IPS-18a (cell line): ENCODE measurements at regions not wholly inside any gene's neighbourhood (a gene's known extent, or its start where the extent isn't known, plus 50 kb on each side); places are given as distances from the start of the nearest gene placed in this dataset.

Source experiments
- H3K27ac ChIP-seq: one replicate; pipeline ENCODE4 v1.5.1; 2013; ENCODE audit warnings: low read length
- H3K27me3 ChIP-seq: one replicate; pipeline ENCODE4 v1.6.1; 2013; ENCODE audit warnings: mild to moderate bottlenecking, low read length; ENCODE audit not compliant: control insufficient read depth, insufficient read depth
- H3K36me3 ChIP-seq: one replicate; pipeline ENCODE4 v1.6.1; 2013; ENCODE audit warnings: low read depth, low read length; ENCODE audit not compliant: control insufficient read depth
- H3K4me1 ChIP-seq: one replicate; pipeline ENCODE4 v1.6.1; 2013; ENCODE audit warnings: low read depth, low read length; ENCODE audit not compliant: control insufficient read depth
- H3K4me3 ChIP-seq: one replicate; pipeline ENCODE4 v1.5.1; 2013; ENCODE audit warnings: low read length
- H3K9ac ChIP-seq: one replicate; pipeline ENCODE4 v1.6.1; 2013; ENCODE audit warnings: mild to moderate bottlenecking, low read length, moderate library complexity
- H3K9me3 ChIP-seq: one replicate; pipeline ENCODE4 v1.6.1; 2013; ENCODE audit warnings: low read depth, low read length; ENCODE audit not compliant: control insufficient read depth

DNA sequence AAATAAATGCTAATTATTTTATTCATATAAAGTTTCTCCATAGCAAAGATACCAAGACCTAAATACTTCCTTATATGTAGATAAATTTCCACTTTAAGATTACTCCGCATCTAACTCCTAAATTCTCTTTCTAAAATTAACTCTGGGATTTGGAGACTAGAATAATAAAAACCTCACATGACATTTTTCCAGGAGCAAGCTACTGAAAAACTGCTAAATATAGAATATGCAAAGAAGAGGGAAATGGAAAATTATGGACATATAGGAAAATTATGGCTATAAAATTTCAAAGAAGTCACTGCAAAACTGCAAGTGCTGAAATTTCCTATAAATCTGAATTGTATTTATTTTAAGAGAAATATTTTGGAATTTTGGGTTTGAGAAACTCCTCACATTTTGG is 186.2 kb downstream of the DUSP6 start:
- no peaks in the 10 kb centered on the region for H3K27me3 ChIP-seq
- peaks cover 3% of the 10 kb centered on the region for H3K4me1 ChIP-seq
- H3K36me3 ChIP-seq, result no peaks in the 10 kb centered on the region
- no peaks in the 10 kb centered on the region for H3K9me3 ChIP-seq
- no peak overlapping the region for H3K27ac ChIP-seq
- H3K4me3 ChIP-seq, result no peak overlapping the region
- H3K9ac ChIP-seq, result no peak overlapping the region

- no peak overlapping the region for H3K4me3 ChIP-seq
- no peaks in the 10 kb centered on the region for H3K36me3 ChIP-seq
- H3K9me3 ChIP-seq, result no peaks in the 10 kb centered on the region
- H3K27me3 ChIP-seq, result no peaks in the 10 kb centered on the region
- no peak overlapping the region for H3K9ac ChIP-seq
- H3K27ac ChIP-seq, result no peak overlapping the region
- peaks cover 3% of the 10 kb centered on the region for H3K4me1 ChIP-seq
Observed at GRCh38 chr12:89165703-89166102, 186.6 kb downstream of the DUSP6 start.

DNA sequence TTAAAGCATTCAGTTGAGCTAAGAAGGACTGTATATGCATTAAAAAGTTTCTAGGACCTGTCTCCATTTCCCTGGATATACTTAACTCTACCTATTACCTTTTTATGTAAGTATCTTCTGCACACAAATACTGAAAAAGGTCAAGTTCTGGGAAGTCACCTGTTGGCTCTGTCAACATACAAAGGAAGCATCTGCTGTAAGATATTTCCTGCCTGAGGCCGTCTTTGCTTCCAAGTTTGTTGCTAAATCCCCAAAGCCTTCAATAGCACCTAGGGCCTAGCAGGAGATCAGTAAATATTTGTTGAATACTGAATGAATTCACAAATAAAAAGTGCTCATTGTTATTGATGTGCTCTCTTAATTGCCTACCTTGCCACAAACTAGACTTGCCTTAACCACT is 188.4 kb downstream of the DUSP6 start:
- H3K4me3 ChIP-seq, result no peak overlapping the region
- H3K36me3 ChIP-seq, result no peaks in the 10 kb centered on the region
- H3K27ac ChIP-seq, result no peak overlapping the region
- H3K9me3 ChIP-seq, result no peaks in the 10 kb centered on the region
- peaks cover 3% of the 10 kb centered on the region for H3K4me1 ChIP-seq
- H3K9ac ChIP-seq, result no peak overlapping the region
- no peaks in the 10 kb centered on the region for H3K27me3 ChIP-seq

GRCh38 chr12:89162589-89163261 is 189.6 kb downstream of the DUSP6 start:
- Histone ChIP-seq H3K9ac (no peak overlapping the region), H3K4me3 (no peak overlapping the region), H3K4me1 (peaks cover 3% of the 10 kb centered on the region), H3K27ac (no peak overlapping the region), H3K36me3 (no peaks in the 10 kb centered on the region), H3K27me3 (no peaks in the 10 kb centered on the region), H3K9me3 (no peaks in the 10 kb centered on the region)

DNA sequence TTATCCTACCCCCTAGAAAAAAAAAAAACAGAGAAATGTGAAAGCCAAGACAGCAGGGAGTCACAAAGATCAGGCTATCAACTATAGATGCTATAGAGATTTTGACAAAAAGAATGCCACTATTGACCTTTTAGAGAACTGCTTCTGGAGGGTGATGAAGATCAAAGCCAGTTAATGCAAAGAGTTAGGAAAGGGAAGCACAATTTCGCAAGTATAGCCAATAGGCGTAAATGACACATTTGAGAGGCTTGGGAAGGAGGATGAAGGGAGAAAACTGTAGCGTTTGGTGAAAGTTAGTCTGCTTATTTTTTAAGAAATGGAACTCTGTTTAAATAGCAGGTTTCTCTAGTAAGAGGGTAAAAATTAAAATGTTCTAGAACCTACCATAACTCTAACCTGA is 190.7 kb downstream of the DUSP6 start:
- Histone ChIP-seq H3K9ac (no peak overlapping the region), H3K27ac (no peak overlapping the region), H3K4me1 (peaks cover 3% of the 10 kb centered on the region), H3K27me3 (no peaks in the 10 kb centered on the region), H3K36me3 (no peaks in the 10 kb centered on the region), H3K4me3 (no peak overlapping the region), H3K9me3 (no peaks in the 10 kb centered on the region)

DNA sequence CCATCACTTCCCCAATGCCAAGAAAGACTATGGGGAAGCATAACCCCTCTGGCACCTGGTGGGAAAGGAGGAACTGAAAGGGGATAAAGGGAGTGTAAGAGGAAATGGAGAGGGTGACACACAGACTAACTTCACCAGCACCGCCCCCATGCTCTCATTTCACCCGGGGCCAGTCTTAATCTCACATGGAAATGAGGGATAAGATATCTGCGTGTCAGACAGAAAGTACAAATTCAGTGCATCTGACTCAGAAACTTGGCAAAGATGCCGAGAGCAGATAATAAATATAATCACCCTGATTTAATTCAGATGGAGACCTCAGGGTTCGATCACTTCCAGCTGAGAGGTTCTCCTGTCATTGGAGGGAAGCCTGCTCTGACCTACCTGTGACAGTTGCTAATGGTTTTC is 191.6 kb downstream of the DUSP6 start:
- Histone ChIP-seq H3K27ac (no peak overlapping the region), H3K27me3 (no peaks in the 10 kb centered on the region), H3K9ac (no peak overlapping the region), H3K9me3 (no peaks in the 10 kb centered on the region), H3K4me3 (no peak overlapping the region), H3K4me1 (peaks cover 2% of the 10 kb centered on the region), H3K36me3 (no peaks in the 10 kb centered on the region)

- Histone ChIP-seq H3K9ac (no peak overlapping the region), H3K4me3 (no peak overlapping the region), H3K36me3 (no peaks in the 10 kb centered on the region), H3K27ac (no peak overlapping the region), H3K4me1 (no peaks in the 10 kb centered on the region), H3K9me3 (no peaks in the 10 kb centered on the region), H3K27me3 (no peaks in the 10 kb centered on the region)
Observed at GRCh38 chr12:89157413-89157812, 194.9 kb downstream of the DUSP6 start.

DNA sequence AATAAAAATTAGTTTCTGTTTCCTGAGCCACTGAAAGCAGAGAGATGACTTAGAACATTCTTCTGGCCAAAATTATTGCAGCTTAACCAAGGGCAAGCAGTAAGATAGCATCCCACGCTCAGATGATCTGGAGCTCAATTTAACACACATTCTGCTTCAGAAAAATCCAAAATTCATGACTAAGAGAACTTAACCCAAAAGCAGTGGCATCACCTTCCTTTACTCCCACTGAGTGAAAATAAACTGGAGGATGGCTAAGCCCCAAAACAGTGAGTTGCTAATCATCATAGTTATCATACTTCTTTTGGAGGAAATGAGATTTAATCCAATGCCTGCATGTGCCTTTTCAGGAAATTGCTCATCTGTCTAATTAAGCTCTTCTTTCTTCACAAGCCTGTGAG is 195.4 kb downstream of the DUSP6 start:
- no peaks in the 10 kb centered on the region for H3K36me3 ChIP-seq
- H3K4me3 ChIP-seq, result no peak overlapping the region

DNA sequence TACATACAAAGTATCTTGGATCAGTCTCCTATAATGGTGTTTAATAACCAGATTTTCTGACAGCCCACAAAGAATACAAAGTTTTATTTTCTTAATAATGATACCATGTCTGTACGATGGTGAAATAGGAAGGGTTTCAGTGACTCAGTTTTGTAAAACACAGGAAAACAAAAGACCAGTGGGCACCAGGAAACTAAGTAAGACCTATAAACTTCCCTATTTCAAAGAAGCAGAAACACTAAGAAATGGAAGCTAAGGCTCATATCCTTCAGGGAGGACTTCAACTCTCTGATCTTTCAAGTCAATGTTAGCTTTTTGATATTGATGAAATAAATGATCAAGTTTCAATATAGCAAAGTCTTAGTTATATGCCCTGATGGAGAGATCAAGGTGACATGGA is 196.0 kb downstream of the DUSP6 start:
- no peak overlapping the region for H3K9ac ChIP-seq
- no peak overlapping the region for H3K27ac ChIP-seq
- H3K27me3 ChIP-seq, result no peaks in the 10 kb centered on the region
- H3K9me3 ChIP-seq, result no peaks in the 10 kb centered on the region
- peaks cover 6% of the 10 kb centered on the region for H3K4me1 ChIP-seq
- no peak overlapping the region for H3K4me3 ChIP-seq
- no peaks in the 10 kb centered on the region for H3K36me3 ChIP-seq

More for the DNA sequence above, 195.4 kb downstream of the DUSP6 start:
- no peak overlapping the region for H3K9ac ChIP-seq
- no peaks in the 10 kb centered on the region for H3K27me3 ChIP-seq
- H3K4me1 ChIP-seq, result peaks cover 2% of the 10 kb centered on the region
- H3K9me3 ChIP-seq, result no peaks in the 10 kb centered on the region
- no peak overlapping the region for H3K27ac ChIP-seq

GRCh38 chr12:89155826-89156225 is 196.5 kb downstream of the DUSP6 start:
- H3K4me1 ChIP-seq, result peaks cover 6% of the 10 kb centered on the region
- no peak overlapping the region for H3K27ac ChIP-seq
- H3K4me3 ChIP-seq, result no peak overlapping the region
- H3K27me3 ChIP-seq, result no peaks in the 10 kb centered on the region
- H3K9me3 ChIP-seq, result peaks cover 4% of the 10 kb centered on the region
- no peak overlapping the region for H3K9ac ChIP-seq
- no peaks in the 10 kb centered on the region for H3K36me3 ChIP-seq

DNA sequence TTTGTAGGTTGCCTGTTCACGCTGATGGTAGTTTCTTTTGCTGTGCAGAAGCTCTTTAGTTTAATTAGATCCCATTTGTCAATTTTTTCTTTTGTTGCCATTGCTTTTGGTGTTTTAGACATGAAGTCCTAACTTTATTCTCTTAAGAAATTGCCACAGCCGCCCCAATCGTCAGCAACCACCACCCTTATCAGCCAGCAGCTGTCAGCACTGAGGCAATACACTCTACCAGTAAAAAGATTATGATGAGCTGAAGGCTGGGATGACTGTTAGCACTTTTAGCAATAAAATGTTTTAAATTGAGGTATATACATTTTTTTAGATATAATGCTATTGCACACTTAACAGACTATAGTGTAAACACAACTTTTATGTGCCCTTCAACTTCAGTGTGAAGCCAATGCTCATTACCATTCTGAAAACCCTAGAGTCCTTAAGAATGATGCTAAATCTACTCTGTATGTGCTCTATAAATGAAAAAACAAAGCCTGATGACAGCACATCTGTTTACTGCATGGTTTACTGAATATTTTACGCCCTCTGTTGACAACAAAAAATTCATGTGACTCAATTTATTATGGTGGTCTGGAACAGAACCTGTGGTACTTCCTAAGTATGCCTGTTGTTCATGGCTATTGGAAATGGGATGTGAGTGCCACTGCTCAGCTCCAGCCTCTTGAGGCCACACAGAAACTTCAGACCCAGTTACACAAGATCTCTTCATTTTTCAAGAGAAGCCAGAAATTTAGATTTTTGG is 197.4 kb downstream of the DUSP6 start:
- Histone ChIP-seq H3K27me3 (no peaks in the 10 kb centered on the region), H3K27ac (no peak overlapping the region), H3K4me1 (peaks cover 6% of the 10 kb centered on the region), H3K36me3 (no peaks in the 10 kb centered on the region), H3K9ac (no peak overlapping the region), H3K4me3 (no peak overlapping the region), H3K9me3 (peaks cover 7% of the 10 kb centered on the region)

GRCh38 chr12:89153341-89153740 is 199.0 kb downstream of the DUSP6 start:
- Histone ChIP-seq H3K36me3 (no peaks in the 10 kb centered on the region), H3K27me3 (no peaks in the 10 kb centered on the region), H3K9me3 (peaks cover 7% of the 10 kb centered on the region), H3K4me3 (no peak overlapping the region), H3K4me1 (peaks cover 6% of the 10 kb centered on the region), H3K27ac (no peak overlapping the region), H3K9ac (no peak overlapping the region)
